ENCODE measurements at regions not wholly inside any gene's neighbourhood (a gene's known extent, or its start where the extent isn't known, plus 50 kb on each side); places are given as distances from the start of the nearest gene placed in this dataset.

DNA sequence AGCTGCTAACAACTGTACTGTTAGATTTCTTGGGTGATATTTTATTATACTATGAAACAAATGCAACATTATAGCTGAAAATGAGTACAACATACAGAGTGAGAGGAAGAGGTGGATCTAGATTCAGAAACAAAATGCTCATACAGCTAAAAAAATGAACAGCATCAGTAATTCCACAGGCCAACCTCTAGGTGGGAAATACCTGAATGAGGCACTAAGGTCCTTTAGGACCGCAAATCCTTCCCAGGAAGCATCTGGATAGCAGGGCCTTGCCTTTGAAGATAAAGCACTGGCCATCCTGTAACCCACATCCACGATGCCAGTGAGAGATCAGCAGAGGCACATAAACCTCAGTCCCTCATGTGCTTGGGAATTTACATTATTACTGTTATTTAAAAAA is 310.8 kb downstream of the YTHDC2 start:
- DNase-seq (ENCODE audit: extremely low read depth in 1 of 4, low spot score in 3 of 4) = no peak
- Histone ChIP-seq H3K9me3 (replicated peaks; ENCODE audit: control insufficient read depth, insufficient read depth, low read depth, low read length) (no peaks in the 10 kb centered on the region), H3K9ac (ENCODE audit: insufficient read depth in 1 of 2, low read depth in 2 of 2, low read length in 2 of 2) (no peak overlapping the region), H3K79me2 (ENCODE audit: control insufficient read depth, insufficient read depth, low read length) (no peaks in the 10 kb centered on the region), H2AFZ (ENCODE audit: low read depth, low read length) (no peak overlapping the region), H4K20me1 (replicated peaks; ENCODE audit: control insufficient read depth, insufficient read depth, low read length) (no peaks in the 10 kb centered on the region), H3K27ac (ENCODE audit: extremely low read depth, low read depth, low read length) (no peak overlapping the region), H3K4me1 (replicated peaks in 1 of 2; ENCODE audit: control insufficient read depth in 2 of 2, insufficient read depth in 2 of 2, low read length in 2 of 2) (no peaks in the 10 kb centered on the region), H3K4me3 (no peak overlapping the region), H3K9me1 (ENCODE audit: control insufficient read depth, insufficient read depth, low read length) (no peaks in the 10 kb centered on the region), H3K36me3 (ENCODE audit: control insufficient read depth, insufficient read depth, low read length) (no peaks in the 10 kb centered on the region), H3K27me3 (ENCODE audit: control insufficient read depth in 2 of 2, insufficient read depth in 2 of 2, low read length in 2 of 2) (no peaks in the 10 kb centered on the region), H3K4me2 (ENCODE audit: insufficient read depth, low read length) (no peak overlapping the region)
- CTCF ChIA-PET (ENCODE audit: low intra/inter-chr PET ratio) = no interaction called here
- BruUV-seq (replicated peaks) = no TSS peak
- POLR2A ChIA-PET = no interaction called here
- ATAC-seq = no peak
- FAIRE-seq = no peak
- WGBS (ENCODE audit: insufficient coverage, low coverage, missing lambda C conversion rate) = 0% methylated on average over 2 of the region's 2 CpGs
- in situ Hi-C loops (cut with MboI) = no loop called here
- intact Hi-C loops (cut with micrococcal nuclease) = no loop called here
- TF ChIP-seq ZNF655 (CRISPR knock-in tag; IDR thresholded peaks at IDR 0.05) (no peak), ZNF551 (CRISPR knock-in tag; IDR thresholded peaks at IDR 0.05) (no peak), MXI1 (IDR thresholded peaks at IDR 0.05; ENCODE audit: low read depth, low read length) (no peak), ZKSCAN8 (CRISPR knock-in tag; IDR thresholded peaks at IDR 0.05) (no peak), MLLT1 (IDR thresholded peaks at IDR 0.05) (no peak), POLR2B (IDR thresholded peaks at IDR 0.05; ENCODE audit: low read depth, partially characterized antibody) (no peak), PTTG1 (tag; IDR thresholded peaks at IDR 0.05; ENCODE audit: low read depth) (no peak), ARNT (IDR thresholded peaks at IDR 0.05) (no peak), COPS2 (conservative IDR thresholded peaks at IDR 0.05) (no peak), PHTF2 (CRISPR knock-in tag; IDR thresholded peaks at IDR 0.05) (no peak), NFRKB (IDR thresholded peaks at IDR 0.05; ENCODE audit: low read depth) (no peak), ETS2 (tag; IDR thresholded peaks at IDR 0.05; ENCODE audit: borderline replicate concordance, poor library complexity, severe bottlenecking) (no peak), FOXA3 (CRISPR knock-in tag; conservative IDR thresholded peaks at IDR 0.05 in 1 of 2, IDR thresholded peaks at IDR 0.05 in 1 of 2) (no peak), TSC22D4 (tag; IDR thresholded peaks at IDR 0.05) (no peak), SIN3B (IDR thresholded peaks at IDR 0.05; ENCODE audit: low read depth) (no peak), MEIS2 (IDR thresholded peaks at IDR 0.05; ENCODE audit: partially characterized antibody) (no peak)
- TF ChIP-seq, protein P1, sequence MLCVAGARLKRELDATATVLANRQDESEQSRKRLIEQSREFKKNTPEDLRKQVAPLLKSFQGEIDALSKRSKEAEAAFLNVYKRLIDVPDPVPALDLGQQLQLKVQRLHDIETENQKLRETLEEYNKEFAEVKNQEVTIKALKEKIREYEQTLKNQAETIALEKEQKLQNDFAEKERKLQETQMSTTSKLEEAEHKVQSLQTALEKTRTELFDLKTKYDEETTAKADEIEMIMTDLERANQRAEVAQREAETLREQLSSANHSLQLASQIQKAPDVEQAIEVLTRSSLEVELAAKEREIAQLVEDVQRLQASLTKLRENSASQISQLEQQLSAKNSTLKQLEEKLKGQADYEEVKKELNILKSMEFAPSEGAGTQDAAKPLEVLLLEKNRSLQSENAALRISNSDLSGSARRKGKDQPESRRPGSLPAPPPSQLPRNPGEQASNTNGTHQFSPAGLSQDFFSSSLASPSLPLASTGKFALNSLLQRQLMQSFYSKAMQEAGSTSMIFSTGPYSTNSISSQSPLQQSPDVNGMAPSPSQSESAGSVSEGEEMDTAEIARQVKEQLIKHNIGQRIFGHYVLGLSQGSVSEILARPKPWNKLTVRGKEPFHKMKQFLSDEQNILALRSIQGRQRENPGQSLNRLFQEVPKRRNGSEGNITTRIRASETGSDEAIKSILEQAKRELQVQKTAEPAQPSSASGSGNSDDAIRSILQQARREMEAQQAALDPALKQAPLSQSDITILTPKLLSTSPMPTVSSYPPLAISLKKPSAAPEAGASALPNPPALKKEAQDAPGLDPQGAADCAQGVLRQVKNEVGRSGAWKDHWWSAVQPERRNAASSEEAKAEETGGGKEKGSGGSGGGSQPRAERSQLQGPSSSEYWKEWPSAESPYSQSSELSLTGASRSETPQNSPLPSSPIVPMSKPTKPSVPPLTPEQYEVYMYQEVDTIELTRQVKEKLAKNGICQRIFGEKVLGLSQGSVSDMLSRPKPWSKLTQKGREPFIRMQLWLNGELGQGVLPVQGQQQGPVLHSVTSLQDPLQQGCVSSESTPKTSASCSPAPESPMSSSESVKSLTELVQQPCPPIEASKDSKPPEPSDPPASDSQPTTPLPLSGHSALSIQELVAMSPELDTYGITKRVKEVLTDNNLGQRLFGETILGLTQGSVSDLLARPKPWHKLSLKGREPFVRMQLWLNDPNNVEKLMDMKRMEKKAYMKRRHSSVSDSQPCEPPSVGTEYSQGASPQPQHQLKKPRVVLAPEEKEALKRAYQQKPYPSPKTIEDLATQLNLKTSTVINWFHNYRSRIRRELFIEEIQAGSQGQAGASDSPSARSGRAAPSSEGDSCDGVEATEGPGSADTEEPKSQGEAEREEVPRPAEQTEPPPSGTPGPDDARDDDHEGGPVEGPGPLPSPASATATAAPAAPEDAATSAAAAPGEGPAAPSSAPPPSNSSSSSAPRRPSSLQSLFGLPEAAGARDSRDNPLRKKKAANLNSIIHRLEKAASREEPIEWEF (CRISPR knock-in tag; IDR thresholded peaks at IDR 0.05) = no peak
